Central memory CD8-positive, alpha-beta T cell (primary cell): ENCODE measurements at regions not wholly inside any gene's neighbourhood (a gene's known extent, or its start where the extent isn't known, plus 50 kb on each side); places are given as distances from the start of the nearest gene placed in this dataset.
"Not testable (repeated sequence)": the region's sequence is repeated elsewhere in the genome, so short reads cannot be mapped to it uniquely, and the experiment has no call there.

Source experiments
- ATAC-seq: fragments of 150-1000 bp; cut with Tn5 transposase; replicated peaks from 2 replicates; pipeline ENCODE4 v1.10.0; 2022; ENCODE audit warnings: mild to moderate bottlenecking, moderate FRiP score, moderate number of reproducible peaks; ENCODE audit not compliant: poor library complexity, severe bottlenecking; ENCODE audit errors: extremely low read depth
- DNase-seq, 2 donors: peaks; one replicate each; pipeline ENCODE4 v3.0.0; 2021; ENCODE audit warnings: low spot score in 2 of 2
- H3K27ac Mint-ChIP-seq: one replicate; pipeline ENCODE4 v1.8.0; 2022; ENCODE audit warnings: low read depth, mild to moderate bottlenecking, moderate library complexity, mixed read lengths
- H3K27me3 Mint-ChIP-seq: one replicate; pipeline ENCODE4 v1.8.0; 2022; ENCODE audit warnings: mixed read lengths
- H3K36me3 Mint-ChIP-seq: one replicate; pipeline ENCODE4 v1.8.0; 2022; ENCODE audit warnings: mild to moderate bottlenecking, moderate library complexity, mixed read lengths; ENCODE audit not compliant: insufficient read depth
- H3K4me1 Mint-ChIP-seq: one replicate; pipeline ENCODE4 v1.8.0; 2022; ENCODE audit warnings: mixed read lengths
- H3K4me3 Mint-ChIP-seq: one replicate; pipeline ENCODE4 v1.8.0; 2022; ENCODE audit warnings: mild to moderate bottlenecking, moderate library complexity, mixed read lengths
- H3K9me3 Mint-ChIP-seq: one replicate; pipeline ENCODE4 v1.8.0; 2022; ENCODE audit warnings: mixed read lengths

GRCh38 chr9:29078063-29078666 lies 1504.9 kb upstream of the C9orf72 start:
- Mint-ChIP-seq H3K27ac (no peak overlapping the region), H3K36me3 (no peaks in the 10 kb centered on the region), H3K27me3 (no peaks in the 10 kb centered on the region), H3K4me1 (no peaks in the 10 kb centered on the region), H3K4me3 (no peak overlapping the region), H3K9me3 (peaks cover 11% of the 10 kb centered on the region)
- no peak for DNase-seq
- ATAC-seq = no peak

GRCh38 chr9:29100762-29101161 lies 1527.5 kb upstream of the C9orf72 start:
- ATAC-seq = no peak
- Mint-ChIP-seq H3K4me1 (no peaks in the 10 kb centered on the region), H3K27me3 (no peaks in the 10 kb centered on the region), H3K36me3 (no peaks in the 10 kb centered on the region), H3K27ac (no peak overlapping the region), H3K9me3 (peaks cover 21% of the 10 kb centered on the region), H3K4me3 (no peak overlapping the region)
- no peak for DNase-seq

DNA sequence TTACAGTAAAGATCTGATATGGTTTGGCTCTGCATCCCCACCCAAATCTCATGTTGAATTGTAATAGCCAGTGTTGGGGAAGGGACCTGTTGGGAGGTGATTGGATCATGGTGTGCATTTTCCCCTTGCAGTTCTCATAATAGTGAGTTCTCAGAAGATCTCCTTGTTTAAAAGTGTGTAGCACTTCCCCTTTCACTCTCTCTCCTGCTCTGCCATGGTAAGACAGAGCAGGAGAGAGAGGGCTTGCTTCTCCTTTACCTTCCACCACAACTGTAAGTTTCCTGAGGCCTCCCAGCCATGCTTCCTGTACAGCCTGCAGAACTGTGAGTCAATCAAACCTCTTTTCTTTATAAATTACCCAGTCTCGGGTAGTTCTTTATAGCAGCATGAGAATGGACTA lies 1530.9 kb upstream of the C9orf72 start:
- H3K9me3 Mint-ChIP-seq = peaks cover 18% of the 10 kb centered on the region
- not testable (repeated sequence) for ATAC-seq, H3K4me1 Mint-ChIP-seq, H3K27ac Mint-ChIP-seq, DNase-seq, H3K27me3 Mint-ChIP-seq, H3K36me3 Mint-ChIP-seq, H3K4me3 Mint-ChIP-seq

GRCh38 chr9:29118555-29118954 lies 1545.3 kb upstream of the C9orf72 start:
- Mint-ChIP-seq H3K9me3 (no peaks in the 10 kb centered on the region), H3K4me1 (no peaks in the 10 kb centered on the region), H3K27me3 (no peaks in the 10 kb centered on the region), H3K27ac (no peak overlapping the region), H3K36me3 (no peaks in the 10 kb centered on the region), H3K4me3 (no peak overlapping the region)
- no peak for ATAC-seq
- DNase-seq = no peak

DNA sequence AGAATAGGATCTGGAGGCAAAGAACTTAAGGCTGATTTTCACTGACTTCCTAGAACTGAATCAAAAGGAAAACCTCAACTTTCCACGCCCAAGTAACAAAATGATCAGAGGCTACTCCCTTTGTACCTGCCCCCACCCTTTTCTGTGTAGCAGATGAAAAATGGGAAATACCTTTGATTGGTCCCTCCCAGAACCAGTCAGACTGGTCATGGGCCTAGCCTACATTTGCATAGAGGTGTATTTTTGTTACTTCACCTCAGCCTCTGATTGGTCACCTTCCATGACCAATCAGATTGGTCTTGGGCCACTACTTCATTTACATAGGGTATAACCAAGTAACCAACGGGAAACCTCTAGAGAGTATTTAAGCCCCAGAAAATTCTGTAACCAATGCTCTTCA lies 1553.5 kb upstream of the C9orf72 start:
- no peaks in the 10 kb centered on the region for H3K4me1 Mint-ChIP-seq
- DNase-seq (no peak), ATAC-seq (no peak)
- H3K9me3 Mint-ChIP-seq = peaks cover 19% of the 10 kb centered on the region
- H3K27me3 Mint-ChIP-seq = no peaks in the 10 kb centered on the region
- H3K27ac Mint-ChIP-seq = no peak overlapping the region
- no peaks in the 10 kb centered on the region for H3K36me3 Mint-ChIP-seq
- H3K4me3 Mint-ChIP-seq = no peak overlapping the region

GRCh38 chr9:29129763-29130162 lies 1556.5 kb upstream of the C9orf72 start:
- H3K27ac Mint-ChIP-seq = no peak overlapping the region
- ATAC-seq (no peak), DNase-seq (no peak)
- no peaks in the 10 kb centered on the region for H3K36me3 Mint-ChIP-seq
- H3K27me3 Mint-ChIP-seq = no peaks in the 10 kb centered on the region
- no peaks in the 10 kb centered on the region for H3K4me1 Mint-ChIP-seq
- peaks cover 19% of the 10 kb centered on the region for H3K9me3 Mint-ChIP-seq
- H3K4me3 Mint-ChIP-seq = no peak overlapping the region

DNA sequence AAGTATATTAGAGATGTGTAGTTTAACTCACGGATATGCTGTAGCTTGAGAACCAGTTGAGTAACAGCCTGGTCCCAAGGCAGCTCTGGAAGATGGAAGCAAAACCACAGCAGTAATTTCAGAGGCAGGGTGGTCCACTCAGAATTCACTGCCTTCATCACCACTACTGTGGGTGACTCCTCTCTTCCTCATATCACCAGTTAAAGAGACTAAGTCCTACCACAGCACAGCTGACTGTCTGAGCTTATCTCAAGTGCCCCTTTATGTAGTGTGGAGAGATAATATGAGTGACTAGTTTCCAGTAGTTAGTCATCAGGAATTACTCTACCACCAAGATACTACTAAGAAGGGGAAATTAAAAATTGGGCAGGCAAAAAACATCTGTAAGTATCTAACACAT lies 1571.2 kb upstream of the C9orf72 start:
- Mint-ChIP-seq H3K9me3 (peaks cover 21% of the 10 kb centered on the region), H3K27ac (no peak overlapping the region), H3K4me3 (no peak overlapping the region), H3K27me3 (no peaks in the 10 kb centered on the region), H3K36me3 (peaks cover 2% of the 10 kb centered on the region), H3K4me1 (no peaks in the 10 kb centered on the region)
- ATAC-seq (no peak), DNase-seq (no peak)

GRCh38 chr9:29150606-29151005 lies 1577.3 kb upstream of the C9orf72 start:
- no peaks in the 10 kb centered on the region for H3K27me3 Mint-ChIP-seq
- H3K36me3 Mint-ChIP-seq = peaks cover 4% of the 10 kb centered on the region
- peaks cover 5% of the 10 kb centered on the region for H3K9me3 Mint-ChIP-seq
- H3K4me1 Mint-ChIP-seq = no peaks in the 10 kb centered on the region
- DNase-seq (no peak), ATAC-seq (no peak)
- H3K4me3 Mint-ChIP-seq = no peak overlapping the region
- no peak overlapping the region for H3K27ac Mint-ChIP-seq

DNA sequence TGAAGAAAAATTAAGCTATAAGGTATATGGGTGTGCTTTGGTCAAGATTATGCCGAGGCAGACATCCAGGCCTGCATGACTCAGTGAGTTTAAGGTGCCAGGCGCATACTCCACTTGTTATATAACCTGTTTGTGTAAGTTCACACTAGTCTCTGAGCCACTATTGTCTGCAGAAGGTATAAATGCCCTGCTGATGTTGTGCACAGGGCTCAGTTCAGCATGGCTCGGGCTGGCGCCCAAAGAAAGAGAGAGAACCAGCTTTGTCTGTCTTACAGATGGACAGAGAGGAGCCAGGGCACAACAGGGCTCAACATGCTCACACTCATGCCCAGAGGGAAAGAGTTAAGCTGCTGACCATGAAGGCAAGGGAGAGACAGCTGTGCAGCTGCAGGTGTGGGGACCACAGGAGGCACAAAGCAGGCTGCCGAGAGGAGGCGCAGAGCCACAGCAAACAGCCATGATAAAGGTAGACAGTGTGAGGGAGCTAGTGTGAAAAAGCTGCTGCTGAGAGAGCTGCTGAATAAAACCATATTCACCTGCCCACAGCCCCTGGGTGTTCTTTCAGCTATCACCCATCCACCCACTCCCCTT lies 1587.6 kb upstream of the C9orf72 start:
- Mint-ChIP-seq H3K4me1 (no peaks in the 10 kb centered on the region), H3K36me3 (no peaks in the 10 kb centered on the region), H3K27me3 (no peaks in the 10 kb centered on the region), H3K9me3 (peaks cover 15% of the 10 kb centered on the region), H3K4me3 (no peak overlapping the region), H3K27ac (no peak overlapping the region)
- no peak for DNase-seq
- no peak for ATAC-seq

GRCh38 chr9:29174136-29174535 lies 1600.9 kb upstream of the C9orf72 start:
- Mint-ChIP-seq H3K27ac (no peak overlapping the region), H3K4me1 (no peaks in the 10 kb centered on the region), H3K4me3 (no peak overlapping the region), H3K9me3 (no peaks in the 10 kb centered on the region), H3K36me3 (no peaks in the 10 kb centered on the region), H3K27me3 (no peaks in the 10 kb centered on the region)
- ATAC-seq (no peak), DNase-seq (no peak)

DNA sequence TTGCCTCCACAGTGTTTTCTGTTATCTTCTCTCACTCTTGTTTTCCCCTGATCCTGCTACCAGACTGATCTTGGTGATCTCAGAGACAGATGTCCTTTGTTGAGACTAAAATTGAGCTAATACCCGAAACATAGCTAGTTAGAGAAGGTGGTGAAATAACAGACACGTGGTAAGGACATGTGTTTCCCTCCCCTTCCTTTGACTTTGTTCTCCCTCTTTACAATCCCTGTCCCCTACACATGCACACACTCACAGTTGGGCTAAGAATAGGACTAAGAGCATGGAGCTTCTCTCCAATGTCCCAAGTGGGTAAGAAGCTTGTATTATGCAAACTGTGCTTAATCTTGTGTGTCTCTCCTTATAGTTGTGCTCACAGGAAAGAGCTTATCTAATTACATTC lies 1603.0 kb upstream of the C9orf72 start:
- ATAC-seq (no peak), DNase-seq (no peak)
- Mint-ChIP-seq H3K4me1 (no peaks in the 10 kb centered on the region), H3K4me3 (no peak overlapping the region), H3K9me3 (no peaks in the 10 kb centered on the region), H3K27me3 (no peaks in the 10 kb centered on the region), H3K36me3 (no peaks in the 10 kb centered on the region), H3K27ac (no peak overlapping the region)

- Mint-ChIP-seq H3K27me3 (no peaks in the 10 kb centered on the region), H3K9me3 (no peaks in the 10 kb centered on the region), H3K4me3 (no peak overlapping the region), H3K36me3 (no peaks in the 10 kb centered on the region), H3K27ac (no peak overlapping the region), H3K4me1 (no peaks in the 10 kb centered on the region)
- DNase-seq = no peak
- ATAC-seq = no peak
These were observed 1603.5 kb upstream of the C9orf72 start for GRCh38 chr9:29176786-29177185.

GRCh38 chr9:29183971-29184370 lies 1610.7 kb upstream of the C9orf72 start:
- no peak for DNase-seq
- H3K36me3 Mint-ChIP-seq = no peaks in the 10 kb centered on the region
- ATAC-seq = no peak
- no peaks in the 10 kb centered on the region for H3K27me3 Mint-ChIP-seq
- peaks cover 9% of the 10 kb centered on the region for H3K9me3 Mint-ChIP-seq
- H3K4me3 Mint-ChIP-seq = no peak overlapping the region
- H3K27ac Mint-ChIP-seq = no peak overlapping the region
- H3K4me1 Mint-ChIP-seq = no peaks in the 10 kb centered on the region
